ENCODE measurements at regions not wholly inside any gene's neighbourhood (a gene's known extent, or its start where the extent isn't known, plus 50 kb on each side); places are given as distances from the start of the nearest gene placed in this dataset.

DNA sequence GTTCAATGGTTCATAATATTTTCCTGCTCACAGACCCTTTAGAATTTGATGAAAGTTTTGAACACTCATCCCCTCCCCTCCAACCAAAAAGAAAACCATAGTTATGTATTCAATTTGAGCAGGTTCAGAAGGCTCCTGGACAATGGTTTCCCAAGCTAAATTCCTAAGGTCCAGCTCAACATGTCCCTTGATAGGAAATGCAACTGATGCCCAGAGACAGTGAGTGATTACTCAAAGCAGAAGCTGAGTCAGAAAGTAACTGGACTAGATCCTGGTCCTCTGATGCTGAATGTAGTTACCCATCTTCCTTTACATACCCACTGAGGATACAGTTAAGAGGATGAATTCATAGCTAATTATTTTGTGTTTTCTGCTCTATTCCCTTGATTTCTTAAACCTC lies 218.9 kb upstream of the NCKAP5 start:
- Histone ChIP-seq H3K9me3 (ENCODE audit: insufficient read depth in 2 of 2, low read depth in 1 of 2, low read length in 1 of 2) (no peaks in the 10 kb centered on the region; a peak in 1 of 4 replicates), H3K9ac (replicated peaks in 1 of 4; ENCODE audit: extremely low read depth in 1 of 4, low read depth in 3 of 4, low read length in 3 of 4) (no peak overlapping the region), H2BK12ac (ENCODE audit: low read depth, low read length) (no peak overlapping the region), H4K8ac (ENCODE audit: extremely low read depth, insufficient read depth, low read length) (no peak overlapping the region), H3K27ac (ENCODE audit: low read depth, low read length) (no peak overlapping the region), H3K18ac (ENCODE audit: extremely low read depth, low read length) (no peak overlapping the region), H2BK20ac (ENCODE audit: low read length) (no peak overlapping the region), H2AK5ac (ENCODE audit: low read depth, low read length) (no peak overlapping the region), H3K4ac (replicated peaks; ENCODE audit: insufficient read length, low read depth, low read length) (no peak overlapping the region), H2AFZ (ENCODE audit: low read length) (no peak overlapping the region), H4K20me1 (replicated peaks in 1 of 2; ENCODE audit: control insufficient read depth in 1 of 2, insufficient read depth in 2 of 2, low read length in 2 of 2) (no peaks in the 10 kb centered on the region), H3K14ac (ENCODE audit: insufficient read length) (no peak overlapping the region), H3K79me2 (ENCODE audit: control insufficient read depth in 1 of 2, insufficient read depth in 2 of 2, low read length in 2 of 2) (no peaks in the 10 kb centered on the region), H3K4me2 (ENCODE audit: insufficient read depth in 1 of 2, low read depth in 2 of 2, low read length in 2 of 2) (no peak overlapping the region), H3K23ac (ENCODE audit: insufficient read length) (no peak overlapping the region), H3K36me3 (ENCODE audit: control insufficient read depth in 2 of 4, insufficient read depth in 4 of 4, low read length in 3 of 4) (no peaks in the 10 kb centered on the region), H3K4me3 (ENCODE audit: extremely low read depth in 1 of 4, insufficient read depth in 2 of 4, low read depth in 3 of 4, low read length in 4 of 4) (no peak overlapping the region), H4K5ac (ENCODE audit: insufficient read length, low read depth, low read length) (no peak overlapping the region), H3K56ac (replicated peaks; ENCODE audit: insufficient read length, low read depth, low read length) (no peak overlapping the region), H2BK15ac (ENCODE audit: low read length) (no peak overlapping the region), H3K79me1 (ENCODE audit: low read depth, low read length) (no peaks in the 10 kb centered on the region), H2BK120ac (replicated peaks; ENCODE audit: low read depth, low read length) (no peak overlapping the region), H2BK5ac (ENCODE audit: low read depth, low read length) (no peak overlapping the region), H3K23me2 (ENCODE audit: low read depth, low read length) (no peaks in the 10 kb centered on the region), H4K91ac (replicated peaks; ENCODE audit: insufficient read length, low read length) (no peak overlapping the region), H3K27me3 (replicated peaks in 1 of 4; ENCODE audit: control insufficient read depth in 3 of 4, extremely low read depth in 1 of 4, insufficient read depth in 3 of 4, low read length in 3 of 4) (0 out of 7 replicates have a peak, but pooled peaks cover 0 to 2% (median 0%) of the 10 kb centered on the region in 4 experiments), H3K4me1 (replicated peaks in 1 of 4; ENCODE audit: control insufficient read depth in 3 of 4, insufficient read depth in 4 of 4, low read length in 3 of 4) (no peaks in the 10 kb centered on the region)
- no peak for TF ChIP-seq KDM4A (IDR thresholded peaks at IDR 0.05; ENCODE audit: low read depth, low read length, severe bottlenecking)
- no peak for TF ChIP-seq CBX8 (IDR thresholded peaks at IDR 0.05; ENCODE audit: borderline replicate concordance, low read depth, low read length)
- FAIRE-seq, result no peak
- POLR2A ChIA-PET (ENCODE audit: partially characterized antibody), result no interaction called here
- CTCF ChIA-PET (ENCODE audit: partially characterized antibody), result interaction anchor here (0.9 to 1.9 kb wide), 2 partner anchors 58 to 268 kb away, joined by 3 to 5 read pairs; no protein-coding TSS in a partner anchor
- no peak for DNase-seq (ENCODE audit: low read depth in 1 of 2, low spot score in 2 of 2)

All from H1 (cell line).